ENCODE measurements at regions not wholly inside any gene's neighbourhood (a gene's known extent, or its start where the extent isn't known, plus 50 kb on each side); places are given as distances from the start of the nearest gene placed in this dataset.

GRCh38 chr2:144922519-144922918 is 402.6 kb upstream of the ZEB2 start:
- no peak for TF ChIP-seq CTCF (IDR thresholded peaks at IDR 0.05)
- no peak for TF ChIP-seq POLR2A (IDR thresholded peaks at IDR 0.05)
